ENCODE measurements at regions not wholly inside any gene's neighbourhood (a gene's known extent, or its start where the extent isn't known, plus 50 kb on each side); places are given as distances from the start of the nearest gene placed in this dataset. TPM values are rescaled to one million over a fixed set of nuclear protein-coding genes. Genes with fewer than 3 reads are reported as not detected.

DNA sequence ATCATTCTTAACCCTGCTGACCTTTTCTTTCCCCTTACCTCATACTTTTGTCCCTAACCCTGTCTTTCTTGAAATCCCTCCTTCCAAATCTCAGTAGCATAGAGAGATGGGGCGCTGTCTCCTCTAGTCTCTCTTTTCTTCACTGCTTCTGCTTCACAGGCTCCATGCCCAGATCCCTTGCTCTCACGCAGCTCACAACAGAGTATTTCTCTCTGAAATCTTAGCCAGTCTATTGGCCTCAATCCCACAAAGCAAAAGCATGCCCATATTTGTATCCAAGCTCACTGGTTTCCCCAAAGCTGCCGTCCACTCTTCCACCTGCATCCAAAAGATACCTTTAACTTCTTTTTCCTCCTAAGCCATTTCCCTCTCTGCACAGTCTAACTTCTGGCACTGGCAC lies 526.8 kb downstream of the PLXDC2 start:
- dilution Hi-C loops (cut with HindIII; ENCODE audit: low sequenced_read_pairs, unreplicated experiment) (no loop called here), in situ Hi-C loops (cut with MboI; ENCODE audit: low sequenced_read_pairs) (no loop called here), intact Hi-C loops (cut with micrococcal nuclease) (no loop called here)
- H4K8ac ChIP-seq (ENCODE audit: low read depth in 2 of 2, low read length in 2 of 2) = no peak overlapping the region
- H2AFZ ChIP-seq (replicated peaks; ENCODE audit: low read length, poor library complexity) = no peak overlapping the region
- ATAC-seq (ENCODE audit: low read depth) (no peak), DNase-seq (no peak)
- no peaks in the 10 kb centered on the region for H3K4me1 ChIP-seq (ENCODE audit: control insufficient read depth, insufficient read depth, low read length)
- POLR2A ChIA-PET (ENCODE audit: unreplicated experiment) = no interaction called here
- no peak overlapping the region for H3K18ac ChIP-seq (ENCODE audit: low read depth, low read length)
- no peak overlapping the region for H2BK15ac ChIP-seq (ENCODE audit: low read depth, low read length)
- H2AK9ac ChIP-seq (replicated peaks; ENCODE audit: low read depth, low read length, poor library complexity) = no peak overlapping the region
- no peak overlapping the region for H3K23ac ChIP-seq (ENCODE audit: low read depth, low read length)
- H2AK5ac ChIP-seq (ENCODE audit: low read depth, low read length) = no peak overlapping the region
- H3K9me3 ChIP-seq (ENCODE audit: control insufficient read depth, insufficient read depth, low read length) = peaks cover 2% of the 10 kb centered on the region
- no peak overlapping the region for H3K9ac ChIP-seq (ENCODE audit: low read depth, low read length)
- no peak overlapping the region for H2BK20ac ChIP-seq (ENCODE audit: low read depth, low read length)
- no TSS peak for BruUV-seq (replicated peaks)
- H3K27ac ChIP-seq (ENCODE audit: insufficient read depth, low read length) = no peak overlapping the region
- H4K5ac ChIP-seq (ENCODE audit: low read depth, low read length) = no peak overlapping the region
- H3K4me2 ChIP-seq (ENCODE audit: low read depth, low read length) = no peak overlapping the region
- CTCF ChIA-PET = no interaction called here
- H3K56ac ChIP-seq (ENCODE audit: extremely low read depth, insufficient read depth, low read length) = no peak overlapping the region
- no peak overlapping the region for H3K4ac ChIP-seq (ENCODE audit: low read depth, low read length)
- WGBS, 2 experiments (ENCODE audit: extremely low coverage in 2 of 2, insufficient read length in 1 of 2) = 16% methylated on average over 3 of the region's 3 CpGs; no CpG with 5 or more reads in 1 of the 2 experiments
- no peaks in the 10 kb centered on the region for H3K79me1 ChIP-seq (ENCODE audit: low read depth in 1 of 2, low read length in 2 of 2)
- no peaks in the 10 kb centered on the region for H3K27me3 ChIP-seq (ENCODE audit: control insufficient read depth, insufficient read depth, low read length)
- no peaks in the 10 kb centered on the region for H3K36me3 ChIP-seq (ENCODE audit: control insufficient read depth, insufficient read depth, low read length)
- no peak overlapping the region for H4K91ac ChIP-seq (ENCODE audit: insufficient read depth, low read depth, low read length)
- no peak overlapping the region for H2BK120ac ChIP-seq (ENCODE audit: low read depth, low read length)
- no peaks in the 10 kb centered on the region for H4K20me1 ChIP-seq (ENCODE audit: insufficient read depth, low read length)
- H3K4me3 ChIP-seq (ENCODE audit: insufficient read depth, low read depth, low read length) = no peak overlapping the region
- H3K9me1 ChIP-seq (ENCODE audit: insufficient read depth, low read length) = no peaks in the 10 kb centered on the region
- TF ChIP-seq BHLHE40 (IDR thresholded peaks at IDR 0.05; ENCODE audit: low read depth, low read length) (no peak), RFX5 (IDR thresholded peaks at IDR 0.05; ENCODE audit: low read depth, low read length) (no peak), RCOR1 (IDR thresholded peaks at IDR 0.05; ENCODE audit: insufficient replicate concordance, low read length) (no peak)
- no peak overlapping the region for H2BK5ac ChIP-seq (ENCODE audit: low read depth, low read length, poor library complexity, severe bottlenecking)
- no peak overlapping the region for H3K14ac ChIP-seq (replicated peaks; ENCODE audit: low read depth, low read length)

Small RNAs in the stretch of these regions (microRNA-seq; reads per million reads assigned to microRNA genes)
- gene AL590032.1 (ENCODE audit: insufficient read depth, insufficient read length) (not detected), gene MIR4675 (ENCODE audit: insufficient read depth in 1 of 2, insufficient read length in 1 of 2, unreplicated experiment in 1 of 2) (0 reads per million in 2 experiments)

Small RNAs in the stretch of these regions (small RNA-seq; reads per million reads assigned to genes)
- gene AL590032.1 (0 reads per million in 5 experiments), gene MIR4675 (0 reads per million in 5 experiments)

Data from IMR-90 (cell line).